Keratinocyte (primary cell): ENCODE measurements at regions not wholly inside any gene's neighbourhood (a gene's known extent, or its start where the extent isn't known, plus 50 kb on each side); places are given as distances from the start of the nearest gene placed in this dataset.

ENCODE experiments used
- DNase-seq: peaks from one replicate; pipeline ENCODE4 v3.0.0-alpha.2; 2011; ENCODE audit warnings: low read depth, missing footprints, low spot score
- FAIRE-seq: peaks from 2 replicates; lab custom pipeline; 2011; peaks lifted over from hg19 to GRCh38; lab: Jason Lieb, UNC
- H2AFZ ChIP-seq: 2 replicates; pipeline ENCODE4 v1.6.0; 2012; ENCODE audit warnings: low read length, control low read depth, inconsistent platforms; ENCODE audit not compliant: control insufficient read depth
- H3K27ac ChIP-seq: 2 replicates; pipeline ENCODE4 v1.5.1; 2011; ENCODE audit warnings: low read length; ENCODE audit not compliant: control insufficient read depth, insufficient read depth
- H3K27me3 ChIP-seq: 3 replicates; pipeline ENCODE4 v1.6.0; 2011; ENCODE audit warnings: low read length; ENCODE audit not compliant: control insufficient read depth, insufficient read depth; ENCODE audit errors: extremely low read depth
- H3K36me3 ChIP-seq, 2 experiments: 2 replicates in 1 of 2; 3 replicates in 1 of 2; pipeline ENCODE4 v1.5.1; 2011; ENCODE audit warnings: low read length in 2 of 2, mild to moderate bottlenecking in 1 of 2; ENCODE audit not compliant: control insufficient read depth in 2 of 2, insufficient read depth in 2 of 2; ENCODE audit errors: extremely low read depth in 1 of 2
- H3K4me1 ChIP-seq: 3 replicates; pipeline ENCODE4 v1.5.1; 2011; ENCODE audit warnings: low read length; ENCODE audit not compliant: control insufficient read depth, insufficient read depth; ENCODE audit errors: extremely low read depth
- H3K4me2 ChIP-seq: 3 replicates; pipeline ENCODE4 v1.6.0; 2011; ENCODE audit warnings: low read depth, low read length; ENCODE audit not compliant: control insufficient read depth, insufficient read depth; ENCODE audit errors: extremely low read depth
- H3K4me3 ChIP-seq, 3 experiments: fragments of 200-600 bp in 1 of 3; sonication (generic) in 1 of 3; 2 replicates in 2 of 3; 3 replicates in 1 of 3; pipeline ENCODE4 v1.5.1; 2011 to 2016; ENCODE audit warnings: low read length in 3 of 3, mild to moderate bottlenecking in 3 of 3, control low read depth in 2 of 3, inconsistent platforms in 1 of 3, low read depth in 1 of 3, mixed read lengths in 1 of 3, mixed run types in 1 of 3, moderate library complexity in 1 of 3; ENCODE audit not compliant: control insufficient read depth in 2 of 3, insufficient read depth in 2 of 3; ENCODE audit errors: extremely low read depth in 1 of 3
- H3K79me2 ChIP-seq: 2 replicates; pipeline ENCODE4 v1.6.0; 2012; ENCODE audit warnings: low read length; ENCODE audit not compliant: control insufficient read depth, insufficient read depth
- H3K9ac ChIP-seq: 3 replicates; pipeline ENCODE4 v1.6.0; 2011; ENCODE audit warnings: low read length; ENCODE audit not compliant: control insufficient read depth, insufficient read depth; ENCODE audit errors: extremely low read depth
- H3K9me1 ChIP-seq: 3 replicates; pipeline ENCODE4 v1.6.0; 2011; ENCODE audit warnings: low read length; ENCODE audit not compliant: control insufficient read depth, insufficient read depth; ENCODE audit errors: extremely low read depth
- H3K9me3 ChIP-seq: 2 replicates; pipeline ENCODE4 v1.5.1; 2012; ENCODE audit warnings: low read depth, low read length; ENCODE audit not compliant: control insufficient read depth
- H4K20me1 ChIP-seq: 3 replicates; pipeline ENCODE4 v1.6.0; 2011; ENCODE audit warnings: low read length; ENCODE audit not compliant: control insufficient read depth, insufficient read depth; ENCODE audit errors: extremely low read depth
- CTCF ChIP-seq, 3 experiments: IDR thresholded peaks in 1 of 3; conservative IDR thresholded peaks in 1 of 3; optimal IDR thresholded peaks in 1 of 3; 2 replicates in 2 of 3; 3 replicates in 1 of 3; pipeline versions ENCODE3 to v1.5.1; 2011; ENCODE audit warnings: low read length in 3 of 3, mild to moderate bottlenecking in 3 of 3, moderate library complexity in 2 of 3, control low read depth in 1 of 3, inconsistent platforms in 1 of 3; ENCODE audit not compliant: insufficient read depth in 2 of 3; ENCODE audit errors: extremely low read depth in 1 of 3
- EZH2 ChIP-seq: IDR thresholded peaks from one replicate; pipeline ENCODE4 v1.6.1; 2012; ENCODE audit warnings: inconsistent platforms, mild to moderate bottlenecking, low read length, moderate library complexity
- dilution Hi-C: fragments of 300-500 bp; cut with MboI; formaldehyde crosslinking; loops from one replicate; pipeline ENCODE4 v1.7.0; 2020; ENCODE audit warnings: low sequenced_read_pairs; ENCODE audit not compliant: extremely low pct_ligation_motif_present

DNA sequence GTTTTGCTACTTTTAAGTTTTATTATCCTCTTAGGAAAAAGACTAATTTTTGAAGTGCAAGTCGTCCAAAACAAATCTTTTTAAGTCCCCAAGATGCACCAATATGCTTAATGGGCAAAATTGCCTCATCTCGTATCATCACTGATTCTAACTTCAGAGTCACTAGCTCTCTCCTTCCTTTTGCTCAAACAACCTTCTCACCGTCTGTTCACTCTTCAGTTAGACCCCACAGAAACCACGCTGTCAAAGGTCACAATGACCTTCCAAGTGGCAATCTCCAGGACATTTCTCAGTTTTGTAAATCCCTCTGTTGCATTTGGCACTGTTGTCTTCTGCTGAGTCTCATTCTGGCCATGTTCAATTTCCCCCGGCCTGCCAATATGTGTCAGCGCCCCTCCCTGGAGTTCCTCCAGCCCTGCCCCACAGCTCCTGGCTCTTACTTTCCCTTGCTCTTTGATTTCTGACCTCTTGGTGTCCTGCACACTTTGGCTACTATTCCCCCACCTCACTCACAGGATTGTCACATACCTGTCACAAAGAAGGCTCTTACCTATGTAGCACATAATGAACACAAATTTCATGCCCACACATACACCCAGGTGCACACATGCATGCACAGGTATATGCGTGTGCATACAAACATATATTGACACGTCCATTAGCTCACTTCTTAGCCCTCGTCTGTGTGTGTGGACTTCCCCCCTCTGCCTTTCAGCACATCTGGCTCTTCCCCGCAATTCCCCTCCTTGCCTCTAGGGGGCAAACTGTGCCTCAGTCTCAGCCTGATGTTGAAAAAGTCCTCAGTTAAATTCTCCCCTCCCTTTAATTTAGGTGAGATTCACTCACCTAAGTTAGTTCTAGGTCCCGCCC lies 354.0 kb upstream of the DUSP10 start:
- FAIRE-seq = no peak
- no peaks in the 10 kb centered on the region for H3K9me1 ChIP-seq
- no peak overlapping the region for H2AFZ ChIP-seq
- no peaks in the 10 kb centered on the region for H3K27me3 ChIP-seq
- H3K79me2 ChIP-seq = no peaks in the 10 kb centered on the region
- H3K4me2 ChIP-seq = no peak overlapping the region
- peaks cover 5% of the 10 kb centered on the region for H3K4me1 ChIP-seq
- no peaks in the 10 kb centered on the region for H4K20me1 ChIP-seq
- H3K9ac ChIP-seq = no peak overlapping the region
- H3K4me3 ChIP-seq = no peak overlapping the region
- DNase-seq = no peak
- H3K27ac ChIP-seq = no peak overlapping the region
- H3K36me3 ChIP-seq = no peaks in the 10 kb centered on the region
- TF ChIP-seq EZH2 = no peak
- TF ChIP-seq CTCF (optimal IDR thresholded peaks at IDR 0.05 in 1 of 3, IDR thresholded peaks at IDR 0.05 in 1 of 3, conservative IDR thresholded peaks at IDR 0.05 in 1 of 3; ENCODE audit: extremely low read depth in 1 of 3, insufficient read depth in 2 of 3, low read length in 3 of 3) = peak; percentile 77 to 88 (median 83)
- H3K9me3 ChIP-seq = no peaks in the 10 kb centered on the region
- dilution Hi-C loops = no loop called here

GRCh38 chr1:222093518-222093917 lies 351.6 kb upstream of the DUSP10 start:
- H3K27ac ChIP-seq = no peak overlapping the region
- FAIRE-seq (no peak), DNase-seq (no peak)
- H4K20me1 ChIP-seq = no peaks in the 10 kb centered on the region
- no peak overlapping the region for H3K4me2 ChIP-seq
- H3K79me2 ChIP-seq = no peaks in the 10 kb centered on the region
- H3K9me3 ChIP-seq = no peaks in the 10 kb centered on the region
- dilution Hi-C loops = no loop called here
- TF ChIP-seq EZH2 (no peak), CTCF (optimal IDR thresholded peaks at IDR 0.05 in 1 of 3, IDR thresholded peaks at IDR 0.05 in 1 of 3, conservative IDR thresholded peaks at IDR 0.05 in 1 of 3; ENCODE audit: extremely low read depth in 1 of 3, insufficient read depth in 2 of 3, low read length in 3 of 3) (no peak)
- no peaks in the 10 kb centered on the region for H3K36me3 ChIP-seq
- no peak overlapping the region for H2AFZ ChIP-seq
- no peak overlapping the region for H3K9ac ChIP-seq
- H3K27me3 ChIP-seq = no peaks in the 10 kb centered on the region
- H3K4me3 ChIP-seq = no peak overlapping the region
- H3K9me1 ChIP-seq = no peaks in the 10 kb centered on the region
- peaks cover 5% of the 10 kb centered on the region for H3K4me1 ChIP-seq
